ENCODE measurements at regions not wholly inside any gene's neighbourhood (a gene's known extent, or its start where the extent isn't known, plus 50 kb on each side); places are given as distances from the start of the nearest gene placed in this dataset.

- ChIA-PET CTCF (no interaction called here), POLR2A (ENCODE audit: unreplicated experiment) (interaction anchor here (0.6 kb wide), 1 partner anchor 1011 kb away, joined by 5 read pairs; no protein-coding TSS in a partner anchor)
- TF ChIP-seq CTCF (conservative IDR thresholded peaks at IDR 0.05; ENCODE audit: low read depth, low read length), result no peak
- TF ChIP-seq EZH2phosphoT487 (IDR thresholded peaks at IDR 0.05; ENCODE audit: borderline replicate concordance, low read length), result no peak
- no peak for TF ChIP-seq EZH2 (IDR thresholded peaks at IDR 0.05; ENCODE audit: low read length, unreplicated experiment)
- Histone ChIP-seq H4K20me1 (ENCODE audit: low read length) (no peaks in the 10 kb centered on the region), H3K9ac (ENCODE audit: low read length) (no peak overlapping the region), H3K4me2 (ENCODE audit: low read length) (no peak overlapping the region), H3K79me2 (ENCODE audit: low read length) (no peaks in the 10 kb centered on the region), H3K4me3 (ENCODE audit: low read length) (no peak overlapping the region), H3K9me3 (ENCODE audit: low read length) (no peaks in the 10 kb centered on the region), H3K27me3 (ENCODE audit: low read length) (no peaks in the 10 kb centered on the region), H3K36me3 (ENCODE audit: low read depth, low read length) (no peaks in the 10 kb centered on the region), H2AFZ (ENCODE audit: low read length) (no peak overlapping the region), H3K9me2 (replicated peaks; ENCODE audit: low read length) (no peaks in the 10 kb centered on the region), H3K4me1 (ENCODE audit: insufficient read depth, low read length) (no peaks in the 10 kb centered on the region), H3F3A (ENCODE audit: low read length, unreplicated experiment) (no peaks in the 10 kb centered on the region), H3K27ac (ENCODE audit: low read length) (no peak overlapping the region)
- no peak for DNase-seq
- no peak for ATAC-seq
- intact Hi-C loops (cut with micrococcal nuclease), result no loop called here
- no TSS peak for BruUV-seq (replicated peaks)
These were observed 716.0 kb downstream of the LRFN5 start for GRCh38 chr14:42322531-42323284.

- no peaks in the 10 kb centered on the region for H3K79me2 ChIP-seq (ENCODE audit: low read length)
- no peak overlapping the region for H3K4me2 ChIP-seq (ENCODE audit: low read length)
- intact Hi-C loops (cut with micrococcal nuclease), result no loop called here
- no peaks in the 10 kb centered on the region for H3K27me3 ChIP-seq (ENCODE audit: low read length)
- H3K4me1 ChIP-seq (ENCODE audit: insufficient read depth, low read length), result peaks cover 3% of the 10 kb centered on the region; the same call in 1 of the 2 replicates
- H2AFZ ChIP-seq (ENCODE audit: low read length), result no peak overlapping the region
- CTCF ChIA-PET, result no interaction called here
- no peak for TF ChIP-seq EZH2phosphoT487 (IDR thresholded peaks at IDR 0.05; ENCODE audit: borderline replicate concordance, low read length)
- TF ChIP-seq CTCF (conservative IDR thresholded peaks at IDR 0.05; ENCODE audit: low read depth, low read length), result no peak
- no peak for TF ChIP-seq EZH2 (IDR thresholded peaks at IDR 0.05; ENCODE audit: low read length, unreplicated experiment)
- no peaks in the 10 kb centered on the region for H3K9me3 ChIP-seq (ENCODE audit: low read length)
- no peaks in the 10 kb centered on the region for H4K20me1 ChIP-seq (ENCODE audit: low read length)
- H3K9me2 ChIP-seq (replicated peaks; ENCODE audit: low read length), result no peaks in the 10 kb centered on the region
- no peaks in the 10 kb centered on the region for H3F3A ChIP-seq (ENCODE audit: low read length, unreplicated experiment)
- H3K36me3 ChIP-seq (ENCODE audit: low read depth, low read length), result no peaks in the 10 kb centered on the region
- BruUV-seq (replicated peaks), result no TSS peak
- ATAC-seq (no peak), DNase-seq (no peak)
- no peak overlapping the region for H3K4me3 ChIP-seq (ENCODE audit: low read length)
- no peak overlapping the region for H3K9ac ChIP-seq (ENCODE audit: low read length)
- POLR2A ChIA-PET (ENCODE audit: unreplicated experiment), result no interaction called here
- H3K27ac ChIP-seq (ENCODE audit: low read length), result no peak overlapping the region
These were observed 713.3 kb downstream of the LRFN5 start for GRCh38 chr14:42319996-42320395.

GRCh38 chr14:42316693-42317092, 710.0 kb downstream of the LRFN5 start:
- no peak overlapping the region for H3K9ac ChIP-seq (ENCODE audit: low read length)
- TF ChIP-seq CTCF (conservative IDR thresholded peaks at IDR 0.05; ENCODE audit: low read depth, low read length), result no peak
- TF ChIP-seq EZH2phosphoT487 (IDR thresholded peaks at IDR 0.05; ENCODE audit: borderline replicate concordance, low read length), result no peak
- TF ChIP-seq EZH2 (IDR thresholded peaks at IDR 0.05; ENCODE audit: low read length, unreplicated experiment), result no peak
- no peak overlapping the region for H3K4me3 ChIP-seq (ENCODE audit: low read length)
- intact Hi-C loops (cut with micrococcal nuclease), result no loop called here
- no peaks in the 10 kb centered on the region for H3K36me3 ChIP-seq (ENCODE audit: low read depth, low read length)
- no peak overlapping the region for H3K4me2 ChIP-seq (ENCODE audit: low read length)
- H3K9me2 ChIP-seq (replicated peaks; ENCODE audit: low read length), result no peaks in the 10 kb centered on the region
- no TSS peak for BruUV-seq (replicated peaks)
- peaks cover 3% of the 10 kb centered on the region; the same call in 1 of the 2 replicates for H3K4me1 ChIP-seq (ENCODE audit: insufficient read depth, low read length)
- no peak overlapping the region for H3K27ac ChIP-seq (ENCODE audit: low read length)
- H3K27me3 ChIP-seq (ENCODE audit: low read length), result no peaks in the 10 kb centered on the region
- CTCF ChIA-PET, result no interaction called here
- no peaks in the 10 kb centered on the region for H3K79me2 ChIP-seq (ENCODE audit: low read length)
- no peaks in the 10 kb centered on the region for H4K20me1 ChIP-seq (ENCODE audit: low read length)
- ATAC-seq, result peak; percentile 37
- no peak for DNase-seq
- no peaks in the 10 kb centered on the region for H3F3A ChIP-seq (ENCODE audit: low read length, unreplicated experiment)
- no peak overlapping the region for H2AFZ ChIP-seq (ENCODE audit: low read length)
- POLR2A ChIA-PET (ENCODE audit: unreplicated experiment), result no interaction called here
- no peaks in the 10 kb centered on the region for H3K9me3 ChIP-seq (ENCODE audit: low read length)

All from PC-3 (cell line).